Ammon's horn (tissue), 1 donor: ENCODE measurements at regions not wholly inside any gene's neighbourhood (a gene's known extent, or its start where the extent isn't known, plus 50 kb on each side); places are given as distances from the start of the nearest gene placed in this dataset.

ENCODE experiments used
- DNase-seq: peaks from one replicate; pipeline ENCODE4 v3.0.0-alpha.2; 2016; ENCODE audit warnings: low spot score

DNA sequence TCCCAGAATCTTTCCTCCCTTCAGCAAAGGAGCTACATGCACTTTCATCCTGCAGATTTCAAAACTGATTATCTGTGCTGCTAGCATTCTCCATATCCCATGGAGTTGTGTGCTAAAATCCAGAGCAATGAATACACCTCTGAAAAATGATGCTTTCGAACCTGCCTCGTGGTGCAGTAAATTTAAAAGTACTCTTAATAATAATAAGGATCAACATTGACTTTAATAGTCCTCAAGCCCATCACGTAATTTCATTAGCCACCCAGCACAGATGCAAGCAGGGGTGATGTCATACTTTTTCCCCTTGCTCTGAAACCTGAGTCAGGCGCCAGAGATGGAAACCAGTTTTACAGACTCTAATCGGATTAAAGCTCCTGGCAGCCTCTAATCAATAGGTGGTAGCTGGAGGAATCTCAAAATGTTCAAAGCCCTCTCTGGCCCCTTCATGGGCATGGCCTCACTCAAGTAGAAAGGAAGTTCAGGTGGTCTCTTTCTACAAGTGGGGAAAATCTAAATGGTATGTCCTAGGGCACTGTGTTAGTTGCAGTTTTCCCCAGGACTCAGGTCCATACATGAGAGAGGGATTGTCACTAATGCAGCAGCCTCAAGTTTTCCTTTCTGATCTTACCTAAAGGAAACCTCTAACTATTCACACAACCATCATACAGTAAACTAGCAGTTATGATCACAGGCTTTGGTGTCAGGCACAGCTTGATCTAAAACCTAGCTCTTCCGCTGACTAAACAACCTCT, 221.6 kb upstream of the SLC30A5 start:
- no peak for DNase-seq

DNA sequence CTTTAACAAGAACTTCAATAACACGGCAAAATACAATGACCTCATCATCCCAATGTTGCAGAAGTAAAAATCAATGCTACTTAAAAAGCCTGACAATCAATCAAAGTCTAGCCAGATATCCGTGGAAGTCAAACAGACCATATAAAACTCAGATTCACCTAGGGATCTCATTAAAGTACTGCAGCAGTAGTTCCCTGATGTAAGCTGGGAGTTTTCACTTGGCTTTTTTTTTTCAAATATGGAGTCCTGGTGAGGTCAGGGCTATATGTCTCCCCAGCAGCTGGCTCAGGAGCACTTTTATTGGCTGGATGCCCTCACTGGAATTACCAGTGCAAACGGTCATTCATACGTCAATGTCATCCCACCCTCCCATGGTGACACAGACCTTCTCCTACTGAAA, 220.6 kb upstream of the SLC30A5 start:
- DNase-seq, result no peak

DNA sequence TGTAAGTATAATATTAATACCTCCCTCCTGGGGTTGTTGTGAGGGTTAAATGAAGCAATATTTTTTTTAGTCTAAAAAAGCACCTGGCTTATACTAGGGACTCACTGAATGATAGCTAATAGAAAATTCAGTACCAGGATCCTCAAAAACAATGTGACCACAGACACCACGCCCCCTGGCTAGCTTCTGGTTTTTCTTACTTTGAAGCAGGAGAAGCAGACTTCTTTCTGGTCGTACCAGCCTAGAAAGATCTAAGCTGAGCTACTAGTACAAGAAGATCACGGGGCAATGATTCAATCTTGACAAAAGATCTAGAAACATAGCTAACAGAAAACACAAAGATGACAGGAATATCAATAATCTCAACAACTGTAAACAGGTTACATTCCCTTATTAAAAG, 218.5 kb upstream of the SLC30A5 start:
- no peak for DNase-seq

DNA sequence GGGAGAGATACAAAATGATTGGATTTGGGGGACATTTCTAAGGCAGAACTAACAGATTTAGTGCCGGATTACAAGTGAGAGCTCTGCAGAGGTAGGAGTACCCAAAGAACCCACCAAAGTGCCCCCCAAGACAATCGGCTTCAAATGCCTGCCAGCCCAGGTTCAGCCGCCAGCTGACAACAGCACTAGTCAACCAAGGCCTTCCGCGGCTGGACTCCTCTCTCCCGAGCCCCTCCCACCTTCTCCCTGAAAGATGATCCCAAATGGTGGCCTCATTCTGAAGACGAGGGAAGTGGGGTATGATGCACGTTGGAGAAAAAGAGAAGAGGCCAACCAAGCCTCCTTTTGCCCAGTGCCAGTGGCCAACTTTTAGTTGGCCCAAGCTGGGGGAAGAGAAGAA, 210.4 kb upstream of the SLC30A5 start:
- DNase-seq, result no peak

DNA sequence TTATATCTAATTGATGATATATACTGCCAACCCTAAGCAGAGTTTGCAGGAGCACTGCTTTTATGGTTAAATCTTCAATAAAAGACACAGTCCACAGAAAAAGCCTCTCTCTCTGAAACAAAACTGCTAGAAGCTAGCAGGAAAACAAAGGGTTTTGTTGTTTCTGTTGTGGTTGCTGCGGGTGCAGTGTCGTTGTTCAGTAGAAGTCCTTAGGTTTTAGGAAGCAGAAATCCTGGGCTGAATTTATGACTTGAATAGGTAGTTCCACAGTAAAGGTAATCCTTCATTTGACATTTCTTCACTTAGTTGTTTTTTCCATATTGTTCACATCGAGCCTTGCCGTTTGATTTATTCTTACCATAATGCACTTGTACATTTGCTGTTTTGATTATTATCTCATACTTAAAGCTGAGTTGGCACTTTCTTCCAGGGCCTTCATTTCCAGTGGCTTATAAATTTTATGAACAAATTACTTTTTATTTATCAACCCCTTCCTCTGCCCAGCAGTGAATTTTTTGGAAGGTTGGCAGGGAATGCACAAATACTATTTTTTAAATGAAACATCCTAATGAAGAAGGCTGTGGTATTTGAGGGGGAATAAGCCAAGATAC, 209.6 kb upstream of the SLC30A5 start:
- DNase-seq, result peak; percentile 37

DNA sequence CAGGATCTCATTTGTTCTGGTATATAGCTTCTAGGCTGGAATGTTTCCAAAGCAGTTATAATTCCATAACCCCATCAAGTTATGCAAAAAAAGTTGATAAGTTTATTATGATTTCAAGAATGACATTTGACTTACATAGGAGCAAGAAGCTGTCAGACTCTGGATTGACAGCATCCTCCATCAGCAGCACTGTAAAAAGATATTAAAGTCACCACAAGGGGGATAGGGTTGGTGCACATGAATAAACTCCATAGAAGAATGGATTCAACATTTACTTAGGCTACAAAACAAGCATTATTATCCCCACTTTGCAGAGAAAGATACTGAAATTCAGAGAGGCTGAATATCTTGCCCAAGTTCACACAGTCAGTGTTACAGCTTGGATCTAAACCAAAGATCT, 208.9 kb upstream of the SLC30A5 start:
- DNase-seq, result peak; percentile 52

DNA sequence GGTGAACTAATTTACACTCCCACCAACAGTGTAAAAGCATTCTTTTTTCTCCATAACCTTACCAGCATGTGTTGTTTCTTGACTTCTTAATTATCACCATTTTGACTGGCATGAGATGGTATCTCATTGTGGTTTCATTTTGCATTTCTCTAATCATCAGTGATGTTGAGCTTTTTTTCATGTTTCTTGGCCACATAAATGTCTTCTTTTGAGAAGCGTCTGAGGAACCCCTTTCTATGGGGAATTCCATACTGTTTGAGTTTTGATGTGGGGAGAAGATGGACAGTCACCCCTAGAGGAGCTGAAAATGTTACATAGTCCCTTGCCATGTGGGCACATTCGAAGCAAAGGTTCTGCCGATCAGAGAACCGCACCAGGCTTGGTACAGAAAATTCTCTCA, 207.0 kb upstream of the SLC30A5 start:
- no peak for DNase-seq

DNA sequence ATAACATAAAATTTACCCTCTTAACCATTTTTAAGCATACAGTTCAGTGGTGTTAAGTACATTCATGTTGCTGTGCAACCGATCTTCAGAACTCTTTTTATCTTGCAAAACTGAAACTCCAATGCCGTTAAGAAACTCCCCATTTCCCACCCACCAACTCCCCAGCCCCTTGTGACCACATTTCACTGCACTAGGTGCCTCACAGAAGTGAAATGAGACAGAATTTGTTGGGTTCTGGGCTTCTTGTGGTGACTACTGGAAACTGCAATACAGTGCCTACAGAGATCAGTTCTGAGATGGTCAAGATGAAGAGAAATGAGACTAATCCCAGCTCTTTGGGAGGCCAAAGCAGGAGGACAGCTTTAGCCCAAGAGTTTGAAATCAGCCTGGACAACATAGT, 202.1 kb upstream of the SLC30A5 start:
- no peak for DNase-seq

DNA sequence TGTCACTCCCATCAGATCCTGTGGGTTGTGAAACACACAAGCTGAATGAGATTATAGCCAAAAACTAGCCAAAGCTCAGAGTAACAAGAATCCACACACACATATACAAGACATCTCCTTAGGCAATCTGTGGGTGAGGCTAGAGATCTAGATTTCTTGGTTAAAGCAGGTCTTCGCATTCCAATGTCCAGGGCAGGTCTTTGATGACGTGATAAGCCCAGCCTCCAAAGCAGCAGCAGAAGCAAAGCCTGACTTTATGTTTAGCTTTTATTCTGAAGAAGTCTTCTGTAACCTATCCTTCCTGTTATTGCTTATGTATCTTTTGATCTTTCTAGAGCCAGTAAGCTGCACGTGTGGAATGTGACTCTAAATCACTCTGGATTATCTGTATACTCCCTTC, 199.1 kb upstream of the SLC30A5 start:
- no peak for DNase-seq

DNA sequence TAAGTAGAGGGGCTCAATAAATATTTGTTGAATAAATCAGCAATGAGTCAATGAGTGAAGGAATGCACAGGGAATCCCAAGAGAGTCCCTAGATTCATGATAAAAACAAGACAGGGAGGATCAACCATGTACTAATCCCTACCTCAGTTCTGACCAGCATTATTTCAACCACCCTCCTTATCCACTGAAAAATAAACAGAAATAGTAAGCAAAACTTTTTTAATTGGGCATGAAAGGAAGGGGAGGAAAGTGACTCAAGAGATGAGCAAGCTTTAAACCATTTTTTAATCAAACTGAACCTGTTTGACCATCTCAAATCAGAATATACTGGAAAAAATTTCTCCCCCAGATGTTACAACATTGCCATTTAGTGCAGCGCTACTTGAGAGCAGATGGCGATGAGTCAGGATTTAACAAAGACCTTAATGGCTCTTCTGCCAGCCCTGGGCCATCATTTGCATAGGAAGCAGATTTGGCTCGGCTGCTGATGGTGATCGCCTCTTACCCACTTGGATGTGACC, 194.8 kb upstream of the SLC30A5 start:
- peak; percentile 53 for DNase-seq

DNA sequence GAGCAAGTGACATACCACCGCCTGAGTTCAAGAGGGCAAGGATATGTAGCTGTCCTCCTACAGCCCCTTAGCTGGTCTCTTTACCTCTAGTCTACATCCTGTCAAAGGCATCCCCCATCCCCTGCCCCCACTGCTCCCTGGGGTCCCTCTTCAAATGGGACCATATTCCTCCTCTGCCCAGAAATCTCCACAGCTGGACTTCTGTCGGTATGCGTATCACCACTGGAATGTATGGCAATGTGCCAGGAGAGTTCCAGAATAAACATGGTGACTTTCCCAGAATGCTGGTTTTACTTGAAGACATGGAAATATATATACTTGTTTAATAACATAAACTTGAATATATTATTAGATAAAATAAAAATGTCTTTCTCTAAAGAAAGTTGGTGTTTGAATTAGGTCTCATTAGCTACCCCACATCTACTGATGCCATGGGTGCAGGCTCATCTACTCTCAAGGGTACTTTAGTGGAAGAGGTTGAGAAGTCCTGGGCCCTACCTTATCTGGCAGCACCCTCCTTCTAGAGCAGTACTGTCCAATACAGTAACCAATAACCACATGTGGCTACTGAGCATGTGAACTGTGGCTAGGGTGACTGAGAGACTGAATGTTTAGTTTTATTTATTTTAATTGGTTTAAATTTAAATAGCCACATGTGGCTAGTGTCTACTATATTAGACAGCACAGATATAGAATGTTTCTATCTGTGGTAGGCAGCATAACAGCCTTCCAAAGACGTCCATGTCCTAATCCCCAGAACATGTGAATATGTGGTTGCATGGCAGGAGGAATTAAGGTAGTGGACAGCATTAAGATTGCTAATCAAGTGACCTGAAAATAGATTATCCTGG, 181.7 kb upstream of the SLC30A5 start:
- no peak for DNase-seq

DNA sequence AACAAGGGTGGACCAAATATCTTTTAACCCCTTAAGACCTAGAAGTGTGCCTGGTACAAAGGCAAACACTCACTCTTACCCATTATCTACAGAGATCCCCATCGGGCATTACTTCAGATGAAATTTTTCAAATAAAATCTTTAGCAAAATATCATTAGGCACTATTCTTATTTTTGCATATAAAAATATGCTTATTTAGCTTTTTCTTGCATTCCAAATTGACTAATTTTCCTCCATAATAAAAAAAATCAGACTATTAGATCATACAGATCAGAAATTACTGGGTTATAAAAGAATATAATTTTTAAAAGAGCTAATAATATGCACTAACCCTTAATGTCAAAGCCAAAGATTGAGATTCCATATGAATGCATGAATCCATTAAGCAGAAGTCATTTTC, 178.7 kb upstream of the SLC30A5 start:
- no peak for DNase-seq

DNA sequence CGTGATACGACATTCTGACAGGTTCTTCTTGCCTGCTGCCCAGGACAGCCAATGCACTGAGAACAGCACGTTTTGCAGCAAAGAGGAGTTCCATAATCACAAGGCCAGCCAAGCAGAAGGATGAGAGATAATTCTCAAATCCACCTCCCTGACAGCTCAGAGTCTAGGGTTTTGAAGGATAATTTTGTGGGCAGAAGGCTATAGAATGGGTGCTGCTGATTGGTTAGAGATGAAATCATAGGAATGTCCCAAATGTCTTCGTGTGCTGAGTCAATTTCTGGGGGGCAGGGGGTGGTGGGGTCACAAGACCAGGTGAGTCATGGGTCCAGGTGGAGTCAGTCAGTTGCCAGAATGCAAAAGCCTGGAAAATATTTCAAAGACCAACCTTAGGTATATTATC, 175.5 kb upstream of the SLC30A5 start:
- no peak for DNase-seq

DNA sequence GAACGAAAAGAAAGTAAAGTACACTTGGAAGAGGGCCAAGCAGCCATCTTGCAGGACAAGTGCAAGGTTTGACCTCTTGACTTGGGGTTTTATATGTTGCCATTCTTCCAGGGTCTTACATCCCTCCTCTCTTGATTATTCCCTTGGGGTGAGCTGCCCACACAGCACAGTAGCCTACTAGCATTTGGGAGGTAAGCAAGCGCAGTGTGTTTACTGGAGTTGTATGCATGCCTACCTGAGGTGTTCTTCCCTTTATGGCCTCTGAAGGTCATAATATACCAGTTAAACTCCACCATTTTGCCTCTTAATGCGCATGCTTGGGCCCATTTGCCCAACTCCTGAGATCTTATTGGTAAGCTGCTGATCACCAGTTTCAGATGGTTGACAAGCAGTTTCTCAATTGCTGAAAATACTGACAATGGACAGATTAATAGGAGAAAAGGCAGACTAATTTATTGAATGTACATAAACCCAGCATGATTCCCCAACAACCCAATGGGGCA, 173.8 kb upstream of the SLC30A5 start:
- DNase-seq, result no peak

DNA sequence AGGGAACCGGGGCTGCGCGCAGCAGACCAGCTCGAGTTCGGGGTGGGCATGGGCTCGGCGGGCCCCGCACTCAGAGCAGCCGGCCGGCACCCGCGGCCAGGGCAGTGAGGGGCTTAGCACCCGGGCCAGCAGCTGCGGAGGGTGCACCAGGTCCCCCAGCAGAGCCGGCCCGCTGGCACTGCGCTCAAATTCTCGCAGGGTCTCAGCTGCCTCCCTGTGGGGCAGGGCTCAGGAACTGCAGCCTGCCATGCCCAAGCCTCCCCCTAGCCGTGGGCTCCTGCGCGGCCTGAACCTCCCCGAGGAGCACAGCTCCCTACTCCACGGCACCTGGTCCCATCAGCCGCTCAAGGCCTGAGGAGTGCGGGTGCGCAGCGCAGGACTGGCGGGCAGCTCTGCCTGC, 172.9 kb upstream of the SLC30A5 start:
- no peak for DNase-seq

DNA sequence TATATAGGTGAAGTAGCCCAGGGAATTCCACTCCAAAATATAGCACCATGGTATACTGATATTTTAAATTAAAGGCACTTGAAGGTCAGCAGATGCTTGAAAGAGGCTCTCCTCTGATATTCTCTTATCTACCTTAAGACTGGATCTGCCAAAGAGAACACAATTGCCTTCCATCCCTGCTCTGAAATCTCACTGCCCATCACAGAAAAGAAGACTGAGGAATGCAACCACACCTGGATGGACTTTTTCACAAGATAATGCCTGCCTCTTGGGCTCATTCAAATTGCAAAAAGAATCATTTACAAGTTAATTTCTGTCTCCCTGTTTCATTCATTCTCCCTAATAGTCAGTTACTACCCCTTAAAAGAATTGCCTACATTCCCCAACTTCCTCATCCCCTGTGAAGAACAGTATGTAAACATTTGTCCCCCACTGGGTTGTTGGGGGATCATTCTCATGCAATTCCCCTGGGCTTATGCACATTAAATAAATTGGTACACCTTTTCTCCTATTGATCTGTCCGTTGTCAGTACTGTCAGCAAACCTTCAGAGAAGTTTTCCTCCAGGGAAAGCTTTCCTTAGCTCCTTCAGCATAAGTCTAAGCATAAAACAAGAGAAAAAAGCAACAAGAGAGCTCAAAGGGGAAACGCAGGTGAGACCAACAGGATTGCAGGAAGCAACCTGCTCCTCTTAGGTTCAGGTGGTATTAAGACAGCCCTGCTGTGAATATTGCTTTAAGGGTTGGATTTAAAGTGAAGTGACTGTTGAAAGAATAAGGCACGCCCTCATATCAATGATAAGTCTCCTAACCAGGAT, 171.4 kb upstream of the SLC30A5 start:
- no peak for DNase-seq

DNA sequence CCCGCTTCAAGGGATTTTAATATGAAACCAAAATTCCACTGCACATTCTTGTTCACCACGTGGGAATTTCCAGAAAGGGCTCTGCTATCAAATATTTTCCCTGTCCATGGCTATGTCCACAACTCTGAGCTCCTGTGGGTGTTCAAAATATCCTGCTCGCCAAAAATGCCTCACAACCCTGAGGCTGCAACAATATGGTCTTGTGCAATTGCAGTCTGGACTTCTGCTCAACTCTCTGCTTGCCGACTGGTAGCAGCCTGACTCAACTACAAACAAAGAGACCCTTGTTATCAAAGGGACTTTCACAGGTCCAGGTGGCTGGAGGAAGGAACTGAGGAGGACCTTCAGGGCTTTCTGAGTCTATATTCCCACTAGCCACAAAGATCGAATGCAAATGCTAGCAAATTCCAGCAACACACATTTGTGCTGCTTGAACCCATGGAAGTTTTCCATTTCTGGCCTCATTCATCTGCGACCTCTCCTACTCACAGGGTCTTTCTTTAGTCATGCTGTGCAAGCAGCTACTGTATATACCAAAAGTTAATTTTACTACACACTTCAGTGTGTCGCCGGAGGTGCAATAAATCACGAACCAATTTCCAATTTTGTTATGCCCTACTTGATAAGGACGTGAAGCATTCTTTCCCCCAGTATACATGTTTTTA, 169.2 kb upstream of the SLC30A5 start:
- no peak for DNase-seq

DNA sequence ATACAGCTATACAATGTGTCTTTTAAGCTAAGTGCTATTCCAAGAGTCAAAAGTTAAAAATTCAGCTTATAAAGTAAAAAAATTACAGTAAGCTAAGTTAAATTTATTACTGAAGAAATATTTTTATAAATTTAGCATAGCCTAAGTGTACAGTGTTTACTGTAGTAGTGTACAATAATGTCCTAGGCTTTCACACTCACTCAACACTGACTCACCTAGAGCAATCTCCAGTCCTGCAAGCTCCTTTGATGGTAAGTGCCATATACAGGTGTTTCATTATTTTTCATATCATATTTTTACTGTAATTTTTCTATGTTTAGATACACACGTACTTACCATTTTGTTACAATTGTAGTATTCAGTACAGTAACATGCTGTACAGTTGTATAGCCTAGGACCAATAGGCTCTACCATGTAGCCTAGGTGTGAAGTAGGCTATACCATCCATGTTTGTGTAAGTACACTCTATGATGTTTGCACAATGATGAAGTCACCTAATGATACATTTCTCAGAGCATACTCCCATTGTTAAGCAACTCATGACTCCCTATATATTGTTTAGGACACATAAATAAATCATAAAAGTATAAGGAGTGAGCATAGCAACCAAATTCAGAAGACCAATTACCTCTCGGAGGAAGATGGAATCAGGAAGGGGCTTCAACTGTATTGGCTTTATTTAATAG, 165.1 kb upstream of the SLC30A5 start:
- no peak for DNase-seq

DNA sequence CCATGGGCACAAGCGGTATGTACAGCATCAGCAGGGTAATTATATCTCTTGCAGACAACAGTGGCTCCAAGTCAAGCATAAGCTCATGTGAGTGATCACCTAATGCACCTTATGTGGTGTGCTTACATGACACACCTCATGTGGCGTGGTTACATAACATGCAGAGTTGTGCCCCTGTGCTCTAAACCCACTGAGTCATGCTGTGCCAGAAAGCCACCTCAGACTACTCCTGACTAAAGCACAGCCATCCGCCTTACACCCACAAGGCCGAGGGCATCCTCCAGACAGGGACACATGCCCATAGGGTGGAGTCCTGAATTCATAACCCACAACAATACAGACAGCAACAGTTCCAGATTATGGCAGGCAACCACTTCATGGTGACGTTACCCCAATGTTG, 163.7 kb upstream of the SLC30A5 start:
- DNase-seq, result no peak

DNA sequence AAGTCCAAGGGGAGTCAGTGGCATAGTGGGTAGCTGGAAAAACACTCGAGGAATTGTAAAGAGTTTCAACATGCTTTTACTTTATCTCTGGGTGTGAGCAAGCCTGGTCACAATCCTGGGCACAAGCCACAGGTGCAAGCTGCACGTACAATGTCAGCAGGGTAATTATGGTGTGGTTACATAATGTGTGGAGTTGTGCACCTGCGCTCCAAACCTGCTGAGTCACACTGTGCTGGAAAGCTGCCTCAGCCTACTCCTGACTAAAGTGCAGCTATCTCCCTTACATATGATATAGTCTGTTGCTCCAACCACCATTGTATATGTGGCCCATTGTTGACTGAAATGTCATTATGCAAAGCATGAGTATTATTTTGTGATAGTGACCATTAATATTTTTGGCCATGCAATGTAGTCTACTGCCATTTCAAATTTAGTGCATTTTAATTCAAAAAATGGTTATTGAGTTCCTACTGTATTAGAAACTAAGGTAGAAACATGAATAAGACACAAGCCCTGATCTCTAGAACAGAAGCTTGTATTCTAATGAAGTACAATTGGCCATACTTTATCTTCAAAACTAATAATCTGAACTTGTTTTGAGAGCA, 160.9 kb upstream of the SLC30A5 start:
- DNase-seq, result no peak
